Uterus (tissue), 3 donors: ENCODE measurements at regions not wholly inside any gene's neighbourhood (a gene's known extent, or its start where the extent isn't known, plus 50 kb on each side); places are given as distances from the start of the nearest gene placed in this dataset.

Experiments
- DNase-seq, 2 donors: peaks; one replicate each; pipeline ENCODE4 v3.0.0-alpha.2; 2019 to 2020
- H3K27ac ChIP-seq, 2 donors: fragments of 200-600 bp; sonication (generic); 1 replicate in 1 of 2; 2 replicates in 1 of 2; pipeline ENCODE4 v1.5.1; 2016 to 2018
- H3K27me3 ChIP-seq, 2 donors: fragments of 200-600 bp; sonication (generic); one replicate each; pipeline ENCODE4 v1.5.1; 2018 to 2019; ENCODE audit warnings: control low read depth in 1 of 2
- H3K36me3 ChIP-seq, 2 donors: fragments of 200-600 bp; sonication (generic); one replicate each; pipeline ENCODE4 v1.5.1; 2019; ENCODE audit warnings: control low read depth in 1 of 2
- H3K4me1 ChIP-seq, 2 donors: fragments of 200-600 bp; sonication (generic); one replicate each; pipeline ENCODE4 v1.5.1; 2018 to 2019; ENCODE audit warnings: control low read depth in 1 of 2
- H3K4me3 ChIP-seq, 2 donors: fragments of 200-600 bp; sonication (generic); 1 replicate in 1 of 2; 2 replicates in 1 of 2; pipeline ENCODE4 v1.5.1; 2018 to 2019; ENCODE audit warnings: mild to moderate bottlenecking in 1 of 2
- H3K9me3 ChIP-seq, 2 donors: fragments of 200-600 bp; sonication (generic); one replicate each; pipeline ENCODE4 v1.5.1; 2019; ENCODE audit warnings: control low read depth in 1 of 2
- POLR2A ChIP-seq, 2 donors: fragments of 450-650 bp; IDR thresholded peaks; one replicate each; pipeline ENCODE4 v1.6.1; 2016; ENCODE audit warnings: antibody characterized with exemption in 2 of 2, mild to moderate bottlenecking in 1 of 2, moderate library complexity in 1 of 2
- intact Hi-C: fragments of 100-400 bp; cut with DNase I; formaldehyde crosslinking; loops from one replicate; pipeline ENCODE4 v1.15.1; 2023; ENCODE audit warnings: low total_unique reads
- TF ChIP-seq, protein P1 (sequence below), 4 experiments: fragments of 200-600 bp in 2 of 4; fragments of 450-650 bp in 2 of 4; sonication (generic) in 2 of 4; IDR thresholded peaks; one replicate each; pipeline ENCODE4 v1.5.1; 2016 to 2019; ENCODE audit warnings: antibody characterized with exemption in 4 of 4, mild to moderate bottlenecking in 2 of 4, moderate library complexity in 1 of 4
- donor health status: DM: yes; HTN: yes; CAD: no.

DNA sequence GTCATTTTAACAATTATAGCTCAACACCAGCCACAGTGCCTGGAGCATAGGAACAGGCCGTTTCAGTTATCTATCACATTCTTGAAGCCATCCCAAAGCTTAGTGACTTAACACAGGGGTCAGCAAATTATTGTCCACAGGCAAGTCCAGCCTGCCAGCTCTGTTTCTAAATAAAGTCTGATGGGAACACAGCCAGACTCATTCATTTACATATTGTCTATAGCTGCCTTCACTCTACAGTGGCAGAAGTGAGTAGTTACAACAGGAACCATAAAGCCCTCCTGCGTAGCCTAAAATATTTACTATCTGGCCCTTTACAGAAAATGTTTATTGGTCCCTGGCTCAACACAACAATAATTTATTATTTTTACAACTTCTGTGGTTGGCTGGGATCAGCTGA, 407.5 kb upstream of the AUTS2 start:
- no peak overlapping the region for H3K27ac ChIP-seq
- H3K36me3 ChIP-seq = no peaks in the 10 kb centered on the region
- intact Hi-C loops = no loop called here
- no peak for TF ChIP-seq POLR2A (IDR thresholded peaks at IDR 0.05)
- TF ChIP-seq, protein P1, sequence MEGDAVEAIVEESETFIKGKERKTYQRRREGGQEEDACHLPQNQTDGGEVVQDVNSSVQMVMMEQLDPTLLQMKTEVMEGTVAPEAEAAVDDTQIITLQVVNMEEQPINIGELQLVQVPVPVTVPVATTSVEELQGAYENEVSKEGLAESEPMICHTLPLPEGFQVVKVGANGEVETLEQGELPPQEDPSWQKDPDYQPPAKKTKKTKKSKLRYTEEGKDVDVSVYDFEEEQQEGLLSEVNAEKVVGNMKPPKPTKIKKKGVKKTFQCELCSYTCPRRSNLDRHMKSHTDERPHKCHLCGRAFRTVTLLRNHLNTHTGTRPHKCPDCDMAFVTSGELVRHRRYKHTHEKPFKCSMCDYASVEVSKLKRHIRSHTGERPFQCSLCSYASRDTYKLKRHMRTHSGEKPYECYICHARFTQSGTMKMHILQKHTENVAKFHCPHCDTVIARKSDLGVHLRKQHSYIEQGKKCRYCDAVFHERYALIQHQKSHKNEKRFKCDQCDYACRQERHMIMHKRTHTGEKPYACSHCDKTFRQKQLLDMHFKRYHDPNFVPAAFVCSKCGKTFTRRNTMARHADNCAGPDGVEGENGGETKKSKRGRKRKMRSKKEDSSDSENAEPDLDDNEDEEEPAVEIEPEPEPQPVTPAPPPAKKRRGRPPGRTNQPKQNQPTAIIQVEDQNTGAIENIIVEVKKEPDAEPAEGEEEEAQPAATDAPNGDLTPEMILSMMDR (IDR thresholded peaks at IDR 0.05) = no peak
- H3K27me3 ChIP-seq = no peaks in the 10 kb centered on the region
- H3K9me3 ChIP-seq = no peaks in the 10 kb centered on the region
- H3K4me3 ChIP-seq = no peak overlapping the region
- H3K4me1 ChIP-seq = no peaks in the 10 kb centered on the region
- no peak for DNase-seq

DNA sequence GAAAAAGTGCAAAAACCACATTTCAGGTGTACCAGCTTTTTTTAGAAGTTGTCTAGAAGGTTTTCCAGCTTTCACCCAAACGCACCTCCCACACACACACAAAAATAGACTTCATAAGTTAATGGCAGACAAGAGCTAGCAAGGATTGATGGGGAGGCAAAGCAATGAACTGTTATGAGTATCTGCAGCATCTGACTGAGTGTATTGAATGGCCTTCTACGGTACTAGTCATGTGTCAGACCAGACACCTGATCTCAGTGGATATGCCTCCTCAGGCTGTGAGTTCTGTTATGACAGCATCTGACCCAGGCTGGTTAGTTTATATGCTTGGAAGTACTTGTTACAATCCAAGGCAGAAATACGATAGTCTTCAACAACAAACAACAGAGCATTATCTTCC, 406.1 kb upstream of the AUTS2 start:
- Histone ChIP-seq H3K9me3 (no peaks in the 10 kb centered on the region), H3K36me3 (no peaks in the 10 kb centered on the region), H3K4me1 (no peaks in the 10 kb centered on the region), H3K27me3 (no peaks in the 10 kb centered on the region), H3K27ac (no peak overlapping the region), H3K4me3 (no peak overlapping the region)
- no peak for DNase-seq
- TF ChIP-seq, protein P1 (IDR thresholded peaks at IDR 0.05) = no peak
- no peak for TF ChIP-seq POLR2A (IDR thresholded peaks at IDR 0.05)
- intact Hi-C loops = no loop called here

DNA sequence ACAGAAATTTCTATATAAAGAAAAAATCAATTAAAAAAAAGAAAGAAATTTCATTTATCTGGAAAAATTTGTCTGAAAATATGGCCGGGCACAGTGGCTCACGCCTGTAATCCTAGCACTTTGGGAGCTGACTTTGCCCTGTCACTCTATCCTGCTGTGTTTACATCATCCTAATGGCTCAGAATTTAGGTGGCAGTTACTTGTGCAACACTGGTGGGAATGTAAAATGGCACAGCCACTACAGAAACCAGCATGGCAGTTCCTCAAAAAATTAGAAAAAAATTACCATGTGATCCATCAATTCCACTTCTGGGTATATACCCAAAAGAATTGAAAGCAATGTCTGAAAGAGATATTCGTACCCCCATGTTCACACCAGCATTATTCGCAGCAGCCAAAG, 405.2 kb upstream of the AUTS2 start:
- Histone ChIP-seq H3K36me3 (no peaks in the 10 kb centered on the region), H3K27ac (no peak overlapping the region), H3K4me3 (no peak overlapping the region), H3K9me3 (no peaks in the 10 kb centered on the region), H3K27me3 (no peaks in the 10 kb centered on the region), H3K4me1 (no peaks in the 10 kb centered on the region)
- TF ChIP-seq, protein P1 (IDR thresholded peaks at IDR 0.05) = no peak
- no peak for TF ChIP-seq POLR2A (IDR thresholded peaks at IDR 0.05)
- DNase-seq = no peak
- intact Hi-C loops = no loop called here

DNA sequence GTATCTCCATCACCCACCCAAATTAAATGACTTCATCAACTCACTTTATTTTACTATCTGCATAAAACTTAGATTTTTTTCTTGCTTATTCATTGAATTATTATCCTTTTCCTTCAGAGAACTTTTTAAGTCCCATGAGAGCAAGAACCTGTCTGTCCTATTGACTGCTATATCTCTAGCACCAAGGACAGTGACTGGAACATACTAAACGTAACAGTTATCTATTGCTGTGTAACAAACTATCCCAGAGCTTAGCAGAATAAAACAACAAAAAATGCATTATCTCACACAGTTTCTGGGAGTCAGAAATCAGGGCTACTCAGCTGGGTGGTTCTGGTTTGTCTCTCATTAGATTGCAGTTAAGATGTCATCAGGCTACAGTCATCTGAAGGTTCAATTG, 401.7 kb upstream of the AUTS2 start:
- no peak for DNase-seq
- TF ChIP-seq, protein P1 (IDR thresholded peaks at IDR 0.05) = no peak
- no peak for TF ChIP-seq POLR2A (IDR thresholded peaks at IDR 0.05)
- Histone ChIP-seq H3K27ac (no peak overlapping the region), H3K27me3 (no peaks in the 10 kb centered on the region), H3K36me3 (no peaks in the 10 kb centered on the region), H3K4me1 (no peaks in the 10 kb centered on the region), H3K9me3 (no peaks in the 10 kb centered on the region), H3K4me3 (no peak overlapping the region)
- intact Hi-C loops = no loop called here

DNA sequence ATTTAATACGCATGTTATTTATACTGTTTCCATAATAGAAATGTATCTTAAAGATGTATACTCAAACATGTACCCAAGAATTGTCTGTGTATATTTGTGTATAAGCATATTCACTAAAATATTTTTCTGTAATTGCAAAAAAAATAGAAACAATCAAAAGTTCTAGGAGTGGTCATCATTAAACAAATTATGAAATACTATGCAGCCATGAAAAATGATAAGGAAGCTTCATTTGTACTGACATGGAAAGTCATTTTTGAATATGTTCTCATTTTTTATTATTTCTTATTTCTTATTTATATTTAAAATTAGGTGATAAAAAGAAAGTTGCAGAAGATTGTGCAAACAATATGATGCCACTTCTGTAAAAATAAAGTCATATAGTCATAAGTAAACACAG, 400.0 kb upstream of the AUTS2 start:
- no peak for DNase-seq
- intact Hi-C loops = no loop called here
- Histone ChIP-seq H3K4me3 (no peak overlapping the region), H3K36me3 (no peaks in the 10 kb centered on the region), H3K27me3 (no peaks in the 10 kb centered on the region), H3K27ac (no peak overlapping the region), H3K4me1 (no peaks in the 10 kb centered on the region), H3K9me3 (no peaks in the 10 kb centered on the region)
- TF ChIP-seq POLR2A (IDR thresholded peaks at IDR 0.05) = no peak
- TF ChIP-seq, protein P1 (IDR thresholded peaks at IDR 0.05) = no peak
